Activated CD4-positive, alpha-beta T cell treated with anti-CD3 and anti-CD28 coated beads, Interleukin-2, amount 50 U/mL, for 24 hours (primary cell): ENCODE measurements at regions not wholly inside any gene's neighbourhood (a gene's known extent, or its start where the extent isn't known, plus 50 kb on each side); places are given as distances from the start of the nearest gene placed in this dataset.

Source experiments
- DNase-seq, 2 donors: peaks; one replicate each; pipeline ENCODE4 v3.0.0-alpha.2; 2020; ENCODE audit warnings: low read depth in 1 of 2, low spot score in 1 of 2

DNA sequence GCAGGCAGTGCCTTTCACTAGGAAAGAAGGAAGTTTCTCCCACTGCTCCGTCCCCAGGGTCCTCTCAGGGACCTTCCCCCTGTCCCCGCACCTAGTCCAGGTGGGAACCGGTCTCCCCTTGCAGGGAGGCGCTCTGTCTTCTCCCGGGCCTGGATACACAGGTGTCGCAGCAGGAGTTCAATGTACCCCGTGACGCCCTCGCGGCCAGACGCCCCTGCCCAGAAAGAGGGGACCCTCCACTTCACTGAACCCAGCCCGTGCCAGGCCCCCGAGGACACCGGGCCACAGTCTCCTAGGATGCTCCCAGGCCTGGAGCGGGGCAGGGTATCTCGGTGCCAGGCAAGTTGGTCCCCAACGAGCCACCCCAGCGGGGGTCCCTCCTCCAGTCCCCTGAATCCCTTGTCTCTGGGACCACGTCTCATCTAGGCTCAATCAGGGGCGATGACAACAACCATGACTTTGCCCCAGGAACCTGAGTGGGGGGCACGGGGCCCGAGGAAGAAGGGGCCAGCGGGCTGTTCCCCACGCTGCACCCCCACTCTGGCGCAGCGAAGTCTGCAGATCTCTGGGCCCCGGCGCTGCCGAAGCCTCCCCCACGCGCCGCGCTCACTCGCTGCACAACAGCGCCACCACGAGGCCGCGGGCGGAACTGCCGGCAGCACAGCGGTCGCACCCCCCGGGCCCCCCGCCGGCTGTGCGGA lies 103.0 kb downstream of the EDN3 start:
- DNase-seq = peak; percentile 46 to 67

DNA sequence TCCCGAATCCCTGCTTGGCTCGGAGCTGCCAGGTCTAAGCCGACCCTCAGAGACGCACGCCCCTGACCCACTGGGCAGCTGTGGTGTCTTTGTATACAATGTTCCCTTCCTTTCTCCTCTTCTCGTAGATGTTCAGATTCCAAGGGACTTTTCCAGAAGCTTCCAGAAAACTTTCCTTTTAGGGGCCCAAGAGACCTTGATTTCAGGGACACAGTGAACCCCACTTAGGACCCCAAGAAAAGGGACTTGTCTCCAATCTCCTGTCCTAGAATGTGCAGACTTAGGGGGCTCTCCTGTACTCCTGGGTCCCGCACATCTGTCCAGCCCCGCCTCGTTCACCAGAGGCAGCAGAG lies 103.5 kb downstream of the EDN3 start:
- no peak for DNase-seq

DNA sequence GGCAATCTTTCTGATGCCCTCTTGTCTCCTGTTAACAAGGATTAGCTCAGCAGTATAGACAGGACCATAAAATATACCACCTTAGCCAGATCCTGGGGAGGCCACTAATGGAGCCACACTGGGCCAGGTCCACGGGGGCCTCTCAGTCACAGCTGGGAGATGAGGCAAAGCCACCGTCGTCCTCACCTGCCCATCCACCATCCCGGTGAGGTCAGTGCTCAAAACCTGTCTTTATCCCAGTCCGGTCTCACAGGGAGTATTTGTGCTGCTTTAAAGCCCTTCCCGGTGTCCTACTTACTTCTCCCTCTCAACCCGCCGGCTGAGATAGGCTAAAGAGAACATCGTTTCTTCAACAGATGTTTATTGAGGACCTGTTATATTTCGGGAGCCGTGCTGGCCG lies 104.3 kb downstream of the EDN3 start:
- DNase-seq = no peak

DNA sequence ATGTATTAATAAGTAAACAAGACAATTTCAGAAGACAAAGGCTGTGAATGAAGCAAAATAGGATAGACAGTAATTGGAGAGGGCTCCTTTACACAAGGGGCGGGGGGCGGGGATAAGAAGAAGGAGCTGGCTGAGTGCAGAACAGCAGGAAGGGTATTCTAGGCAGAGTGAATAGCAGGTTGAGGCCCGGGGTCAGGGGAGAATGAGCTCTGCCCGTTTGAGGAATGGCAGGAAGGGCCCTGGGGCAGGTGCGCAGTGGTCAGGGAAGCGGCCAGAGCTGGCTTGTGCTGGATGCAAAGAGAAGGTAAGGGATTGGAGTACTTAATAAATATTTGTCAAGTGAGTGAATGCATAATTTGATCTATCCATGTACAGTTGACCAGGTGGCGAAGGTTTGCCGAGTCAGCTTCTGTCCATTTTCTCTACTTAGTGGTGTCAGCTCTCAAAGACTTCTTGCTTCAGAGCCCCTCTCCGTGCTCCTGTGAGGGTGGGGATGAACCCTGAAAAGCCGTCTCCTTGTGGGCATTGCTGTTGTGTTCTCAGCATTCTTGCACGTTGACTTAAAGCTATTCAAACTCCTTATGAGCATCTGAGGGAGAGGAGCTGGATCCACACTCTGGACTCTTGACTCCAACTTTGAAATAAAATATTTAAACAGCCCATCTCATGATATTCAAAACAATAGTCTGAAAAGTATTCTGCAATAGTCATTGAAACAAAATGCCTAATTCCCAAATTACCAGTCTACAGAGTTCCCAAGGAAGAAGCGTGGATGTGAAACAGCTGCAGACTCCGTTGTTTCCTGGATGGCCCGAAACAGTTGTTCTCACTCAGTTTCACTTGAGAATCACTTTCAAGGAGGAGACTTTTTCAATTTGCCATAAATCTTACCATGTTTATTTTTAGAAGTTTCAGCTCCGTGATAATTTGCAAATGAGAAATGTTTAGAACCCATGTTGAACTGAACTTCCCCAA lies 105.1 kb downstream of the EDN3 start:
- no peak for DNase-seq

DNA sequence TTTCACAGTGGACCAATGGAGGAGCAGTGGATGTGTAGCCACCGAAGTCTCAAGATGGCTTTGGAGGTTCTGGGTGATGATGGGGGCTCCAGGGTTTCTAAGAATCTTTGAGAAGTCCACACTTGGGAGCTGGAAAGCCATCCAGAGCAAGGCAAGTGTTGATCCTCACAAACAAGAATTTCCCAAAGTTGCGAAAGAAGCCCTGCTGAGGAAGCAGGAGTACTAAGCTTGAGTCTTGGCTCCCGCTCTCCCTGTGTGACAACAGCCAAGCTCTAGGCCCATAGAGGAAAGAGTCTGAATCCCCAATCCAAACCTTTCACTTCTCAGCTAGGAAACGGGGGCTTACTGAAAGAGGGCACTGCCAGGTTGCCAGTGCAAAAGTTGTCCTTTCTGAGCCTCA lies 106.0 kb downstream of the EDN3 start:
- DNase-seq = no peak

DNA sequence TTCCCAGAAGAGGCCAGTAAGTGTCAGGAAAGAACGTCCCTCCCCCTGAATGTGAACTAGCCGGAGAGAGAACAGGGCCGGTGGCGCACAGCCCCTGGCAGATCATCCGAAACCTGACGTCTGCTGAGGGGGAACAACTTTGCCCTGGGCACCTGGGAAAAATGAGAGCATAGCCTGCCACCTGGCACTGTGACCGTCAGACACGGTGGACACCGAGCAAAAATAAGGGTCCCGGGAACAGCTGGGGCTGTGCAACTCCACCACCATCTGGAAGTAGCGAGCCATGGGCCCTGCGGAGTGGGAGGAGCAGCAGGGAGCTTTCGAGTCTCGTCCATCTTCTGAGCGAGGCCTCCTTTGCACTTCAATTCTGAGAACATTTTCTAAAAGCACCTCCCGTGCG lies 110.8 kb downstream of the EDN3 start:
- no peak for DNase-seq

DNA sequence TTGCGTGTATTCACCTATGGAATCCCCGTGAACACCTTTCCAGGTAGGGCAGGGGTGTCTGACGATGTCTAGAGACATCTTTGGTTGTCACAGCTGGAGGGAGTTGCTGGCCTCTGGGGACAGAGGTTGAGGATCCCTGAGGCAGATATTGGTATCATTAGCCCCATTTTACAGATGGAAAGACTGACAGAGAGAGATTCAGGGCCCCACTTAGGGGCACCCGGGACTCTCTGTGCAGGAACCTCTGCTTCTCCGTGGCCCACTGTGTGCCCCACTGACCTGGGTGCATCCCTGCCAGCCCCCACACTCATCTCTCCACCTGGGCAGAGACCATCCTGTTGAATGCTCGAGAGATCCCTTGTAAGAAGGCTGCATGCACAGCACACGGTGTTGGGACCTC lies 111.2 kb downstream of the EDN3 start:
- no peak for DNase-seq

DNA sequence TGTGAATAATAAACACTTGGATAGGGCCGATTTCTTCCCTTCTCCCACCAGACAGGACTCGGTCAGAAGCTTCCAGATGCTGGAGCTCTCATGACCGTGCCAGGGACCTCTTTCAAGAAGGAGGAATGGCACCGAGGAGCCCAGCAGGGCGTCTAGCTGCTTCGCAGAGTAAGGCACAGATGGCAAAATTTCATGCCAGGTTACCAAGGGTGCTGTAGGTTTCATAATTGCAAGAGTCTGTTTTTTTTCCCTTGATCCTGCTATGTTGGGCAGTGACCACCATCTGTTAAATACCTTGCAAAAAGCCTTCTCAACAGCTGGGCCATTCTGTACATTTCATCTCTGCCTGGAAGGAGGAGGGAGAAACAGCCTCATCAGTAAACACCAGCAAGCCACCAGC lies 111.8 kb downstream of the EDN3 start:
- DNase-seq = no peak

DNA sequence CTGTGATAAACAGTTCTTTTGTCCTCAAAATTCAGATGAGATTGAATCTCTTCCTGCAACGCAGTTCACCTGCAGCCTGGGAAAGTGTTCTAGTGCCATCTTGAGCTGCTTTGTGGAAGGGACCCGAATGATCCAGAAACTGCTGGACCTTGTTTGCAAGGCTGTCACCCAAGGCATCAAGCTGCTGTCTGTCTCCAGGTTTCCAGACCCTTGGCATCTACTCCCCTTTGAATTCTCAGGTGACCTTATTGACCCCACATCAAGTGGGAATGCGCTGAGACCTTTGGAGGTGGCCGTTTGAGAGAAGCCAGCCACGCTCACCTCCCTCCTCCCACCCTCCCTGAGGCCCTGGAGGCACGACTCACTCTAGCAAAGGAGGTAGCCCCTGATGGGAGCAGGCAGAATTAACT lies 112.5 kb downstream of the EDN3 start:
- no peak for DNase-seq

DNA sequence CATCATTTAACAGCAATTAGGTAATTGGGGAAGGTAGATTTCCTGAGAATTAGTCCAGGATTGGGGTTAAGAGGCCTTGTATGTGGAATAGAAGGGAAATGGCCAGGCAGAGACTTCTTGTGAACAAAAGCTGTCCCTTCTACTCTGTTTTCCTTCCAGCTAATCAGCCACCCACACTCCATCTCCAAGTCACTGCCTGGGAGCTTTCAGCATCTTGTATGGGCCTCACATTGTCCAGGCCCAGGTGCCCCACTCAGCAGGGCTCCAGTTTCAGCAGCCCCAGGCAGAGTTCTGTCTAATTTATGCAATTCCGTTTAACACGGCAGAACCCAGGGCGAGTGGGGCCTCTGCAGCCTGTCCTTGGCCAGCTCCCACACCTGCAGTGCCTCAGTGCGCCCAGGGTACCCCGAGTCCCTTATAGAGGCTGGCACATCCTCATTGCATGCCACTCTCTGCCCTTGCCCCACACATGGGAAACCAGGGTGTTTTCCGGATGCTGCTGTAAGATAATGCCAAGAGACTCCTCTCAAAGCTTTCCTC lies 113.0 kb downstream of the EDN3 start:
- no peak for DNase-seq

DNA sequence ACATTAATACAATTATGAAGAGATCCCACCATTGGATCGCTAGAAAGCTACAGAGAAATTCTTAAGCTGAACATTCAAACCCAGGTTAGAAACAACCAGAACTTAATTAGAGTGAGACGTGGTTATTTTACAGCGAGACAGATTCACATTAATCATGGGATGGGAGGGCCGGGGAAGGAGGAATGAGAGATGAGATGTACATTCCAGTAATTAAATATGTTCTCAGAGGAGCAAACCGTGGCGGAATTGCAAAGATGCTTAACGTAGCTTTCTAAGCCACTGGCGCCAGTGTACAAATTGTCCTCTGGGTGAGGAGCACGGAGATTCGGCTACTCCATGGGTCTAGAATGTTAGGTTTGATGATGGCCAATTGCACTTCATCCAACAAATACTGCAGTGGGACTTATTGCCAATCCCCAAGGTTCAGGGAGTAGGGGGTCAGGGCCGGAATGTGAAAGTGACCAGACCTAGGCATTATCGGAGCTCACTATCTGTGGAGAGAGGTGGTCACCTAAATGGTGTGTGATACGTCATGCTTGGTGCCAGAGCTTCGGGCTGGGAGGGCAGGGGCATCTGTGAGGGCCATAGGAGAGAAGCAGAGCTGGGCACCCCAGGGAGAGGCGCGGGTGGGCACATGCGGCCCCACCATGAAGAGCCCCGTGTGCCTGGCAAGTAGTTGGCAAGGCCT lies 114.7 kb downstream of the EDN3 start:
- no peak for DNase-seq

DNA sequence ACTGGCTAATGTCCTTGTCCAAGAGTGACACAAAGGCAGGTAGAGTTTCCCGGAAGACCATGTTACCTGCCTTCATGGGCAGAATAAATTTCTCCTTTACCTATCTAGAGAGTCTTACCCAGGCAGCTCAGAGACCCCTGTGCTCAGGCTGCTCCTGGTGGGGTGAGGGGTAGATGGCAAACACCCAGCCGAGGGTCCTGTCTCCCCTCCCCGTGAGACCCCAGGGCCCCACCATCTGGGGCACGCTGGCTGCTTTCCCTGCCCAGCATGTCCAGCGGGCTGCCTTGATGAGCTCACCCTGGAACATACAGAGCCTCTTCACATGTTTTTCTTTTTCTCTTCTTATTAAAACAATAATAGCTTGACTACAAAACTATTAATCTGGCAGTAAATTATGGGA lies 116.5 kb downstream of the EDN3 start:
- no peak for DNase-seq

DNA sequence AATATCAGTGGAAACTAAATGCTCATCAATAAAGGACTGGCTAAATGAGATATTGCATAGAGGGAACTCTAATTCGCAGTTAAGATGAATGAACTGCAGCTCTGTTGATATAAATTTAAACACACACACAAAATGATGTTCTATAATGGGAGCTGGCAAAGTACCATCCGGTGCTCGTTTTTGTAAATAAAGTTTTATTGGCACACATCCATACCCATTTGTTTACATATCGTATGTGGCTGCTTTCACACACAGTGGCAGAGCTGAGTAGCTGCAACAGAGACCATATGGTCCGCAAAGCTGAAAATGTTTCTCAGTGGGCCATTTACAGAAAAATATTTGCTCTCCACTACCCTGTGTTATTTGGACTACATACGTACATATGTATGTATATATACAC lies 120.7 kb downstream of the EDN3 start:
- DNase-seq = no peak

DNA sequence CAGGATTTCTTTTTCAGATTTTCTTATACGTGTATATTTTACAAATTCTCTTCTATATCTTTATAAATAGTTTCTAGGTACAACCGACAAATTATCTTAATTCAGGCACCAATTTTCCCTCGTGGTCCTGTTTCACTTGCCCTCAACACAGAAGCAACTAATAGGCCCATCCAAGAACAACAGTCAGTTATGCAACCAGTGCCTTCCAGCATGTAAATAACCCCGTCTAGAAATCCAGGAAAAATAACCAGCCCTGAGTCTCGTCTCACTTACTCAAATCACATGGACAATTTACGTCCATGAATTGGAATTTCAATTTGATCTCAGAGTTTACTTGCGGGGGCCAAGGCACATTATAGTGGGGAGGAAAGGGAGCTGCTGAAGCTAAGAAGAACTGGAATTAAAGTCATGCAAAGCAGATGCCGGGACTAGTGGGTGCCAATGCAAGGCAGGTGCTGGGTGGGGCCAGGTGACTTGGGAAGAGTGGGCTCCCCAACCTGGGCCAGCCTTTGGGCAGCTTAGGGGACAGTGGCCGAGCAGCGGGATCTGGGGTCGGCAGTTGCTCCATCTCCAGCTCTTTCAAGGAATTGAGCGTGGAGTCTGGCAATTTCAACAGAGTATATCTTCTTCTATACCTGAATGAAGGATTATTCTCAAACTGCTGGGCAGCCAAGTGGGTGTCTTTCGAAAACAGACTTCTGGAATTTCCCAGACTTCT lies 121.7 kb downstream of the EDN3 start:
- DNase-seq = no peak

DNA sequence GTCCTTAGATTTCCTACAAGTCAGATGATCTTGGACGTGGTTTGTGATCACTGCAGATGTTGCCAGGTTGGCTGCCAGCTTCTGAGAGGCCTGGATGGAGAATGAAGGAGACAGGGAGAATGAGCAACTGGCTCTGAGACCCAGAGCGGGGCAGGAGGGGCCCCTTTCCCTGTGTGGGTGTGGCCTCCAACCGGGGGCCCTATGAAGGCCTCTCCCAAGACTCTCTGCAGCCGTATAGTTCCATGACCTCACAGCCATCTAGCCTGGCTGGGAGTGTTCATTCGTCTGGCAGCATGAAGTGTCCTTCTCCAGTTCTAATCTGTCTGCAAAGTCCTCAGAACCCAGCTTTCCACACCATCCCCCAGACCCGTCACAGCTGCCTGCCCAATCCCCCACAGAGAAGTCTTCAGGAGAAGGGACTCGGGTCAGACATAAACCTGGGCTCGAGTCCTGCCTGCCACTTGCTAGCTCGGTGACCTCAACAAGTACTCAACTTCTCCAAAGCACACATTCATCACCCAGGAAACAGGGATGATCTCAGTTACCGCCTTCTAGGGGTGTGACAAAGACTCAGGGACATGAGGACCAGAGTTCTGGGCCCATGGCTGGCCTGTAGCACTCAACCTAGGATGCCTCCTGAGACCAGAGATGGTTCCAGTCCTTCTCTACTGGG lies 122.6 kb downstream of the EDN3 start:
- no peak for DNase-seq

DNA sequence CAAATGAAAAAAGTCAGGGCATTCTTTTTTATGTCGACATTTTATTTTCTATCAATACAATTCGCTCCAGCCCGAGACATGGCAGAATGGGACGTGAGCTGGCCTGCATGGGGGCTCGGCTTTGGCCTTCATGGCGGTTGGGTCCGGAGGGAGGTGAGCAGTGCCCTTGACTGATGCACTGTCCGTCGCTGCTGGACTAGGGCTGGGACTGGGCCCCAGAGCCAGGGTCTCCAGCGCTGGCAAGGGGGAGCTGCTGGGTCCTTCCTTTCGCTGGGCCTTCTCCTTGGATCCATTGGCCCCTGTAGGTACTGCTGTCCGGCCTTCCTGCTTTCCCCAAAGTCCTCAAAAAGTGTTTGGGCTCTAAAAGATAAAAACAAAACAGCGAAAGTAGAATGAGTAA lies 124.6 kb downstream of the EDN3 start:
- DNase-seq = no peak

DNA sequence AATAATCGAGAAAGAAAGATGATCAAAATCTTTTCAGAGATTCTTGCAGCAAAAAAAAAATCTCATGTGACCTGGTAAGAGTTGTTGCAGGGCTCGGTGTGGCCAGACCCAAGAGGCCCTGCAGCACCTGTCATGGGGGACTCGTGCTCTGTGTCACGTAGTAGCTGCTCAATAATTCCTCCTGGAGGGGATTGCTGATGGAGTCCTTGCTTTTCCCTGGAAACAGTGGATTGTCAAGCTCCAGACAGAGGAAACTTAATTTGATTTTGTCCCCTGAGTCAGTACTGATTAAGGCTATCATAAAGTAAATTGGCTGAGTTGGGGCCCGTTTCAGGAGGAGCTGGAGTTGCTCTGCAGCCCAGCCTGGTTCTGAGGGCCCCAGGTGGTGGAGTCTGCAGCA lies 125.2 kb downstream of the EDN3 start:
- DNase-seq = no peak

DNA sequence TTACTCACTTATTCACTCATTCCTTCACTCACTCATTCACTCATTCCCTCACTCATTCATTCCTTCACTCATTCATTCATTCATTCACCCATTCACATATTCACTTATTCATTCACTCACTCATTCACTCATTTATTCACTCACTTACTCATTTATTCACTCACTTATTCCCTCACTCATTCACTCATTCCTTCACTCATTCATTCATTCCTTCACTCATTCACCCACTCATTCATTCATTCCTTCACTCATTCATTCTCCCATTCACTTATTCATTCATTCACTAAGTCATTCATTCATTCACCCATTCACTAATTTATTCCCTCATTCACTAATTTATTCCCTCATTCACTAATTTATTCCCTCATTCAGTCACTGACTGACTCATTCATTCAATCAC lies 127.6 kb downstream of the EDN3 start:
- no peak for DNase-seq

DNA sequence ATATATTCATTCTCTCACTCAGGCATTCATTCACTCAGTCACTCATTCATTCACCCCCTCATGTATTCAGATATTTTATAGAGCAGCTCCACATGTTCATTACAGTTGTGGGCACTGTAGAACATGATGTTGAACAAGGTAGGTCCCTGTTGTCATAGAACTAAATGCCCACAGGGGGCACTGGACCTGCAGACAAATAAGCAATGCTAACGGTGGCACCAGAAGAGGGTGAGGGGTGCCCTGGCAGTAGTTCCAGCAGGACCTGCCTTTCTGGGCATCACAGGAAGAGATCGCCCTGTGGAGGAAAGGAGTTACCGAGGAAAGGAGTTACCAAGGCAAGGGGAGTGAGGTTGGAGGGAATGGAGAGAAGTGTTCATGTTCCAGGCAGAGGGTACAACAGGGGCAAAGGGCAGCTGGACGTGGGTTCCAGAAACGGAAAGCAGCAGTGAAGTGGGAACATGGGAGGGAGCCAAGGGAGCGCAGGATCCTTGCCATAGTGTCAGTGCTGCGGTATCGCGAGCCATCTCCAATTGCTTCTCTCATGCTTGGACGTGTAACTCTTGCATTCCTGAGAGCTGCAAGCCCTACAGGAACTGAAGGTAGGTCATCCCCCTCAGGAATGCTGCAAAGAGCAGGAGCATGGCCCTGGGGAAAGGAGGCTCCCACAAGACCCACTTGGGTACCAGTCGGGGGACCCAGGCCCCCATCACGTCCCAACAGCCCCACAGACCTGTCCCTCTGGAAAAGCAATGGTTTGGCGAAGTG lies 128.2 kb downstream of the EDN3 start:
- no peak for DNase-seq

DNA sequence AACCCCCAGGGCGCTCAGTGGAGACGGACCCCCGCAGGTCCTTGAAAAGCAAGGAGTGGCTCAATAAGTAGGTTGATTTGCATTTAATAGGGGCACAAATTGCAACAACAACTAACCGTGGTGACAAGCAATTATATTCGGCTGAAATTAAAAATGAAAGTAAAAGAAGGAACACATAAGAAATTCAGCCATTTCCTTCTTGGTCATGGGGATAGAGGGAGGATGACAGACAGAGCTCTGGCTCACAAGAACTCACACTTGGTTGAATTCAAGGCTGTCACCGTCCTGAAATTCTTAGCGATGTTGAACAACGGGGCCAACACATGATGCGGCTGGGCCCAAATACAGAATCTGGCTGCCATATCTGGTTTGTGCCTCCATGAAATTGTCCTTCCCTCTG lies 129.0 kb downstream of the EDN3 start:
- no peak for DNase-seq
